Mesenchymal stem cell (in vitro differentiated cells and primary cell): ENCODE measurements at regions not wholly inside any gene's neighbourhood (a gene's known extent, or its start where the extent isn't known, plus 50 kb on each side); places are given as distances from the start of the nearest gene placed in this dataset.
"Not testable (repeated sequence)": the region's sequence is repeated elsewhere in the genome, so short reads cannot be mapped to it uniquely, and the experiment has no call there.

Source experiments
- DNase-seq: peaks from one replicate; pipeline ENCODE4 v3.0.0-alpha.2; 2013
- H2AFZ ChIP-seq: one replicate; pipeline ENCODE4 v1.6.1; 2013; ENCODE audit warnings: low read depth, mild to moderate bottlenecking, control low read depth, inconsistent platforms, low read length, moderate library complexity
- H2AK5ac ChIP-seq: 2 replicates; pipeline ENCODE4 v1.6.1; 2013; ENCODE audit warnings: low read length, moderate library complexity, mild to moderate bottlenecking, inconsistent platforms; ENCODE audit not compliant: severe bottlenecking
- H2BK120ac ChIP-seq: one replicate; pipeline ENCODE4 v1.6.1; 2013; ENCODE audit warnings: low read depth, mild to moderate bottlenecking, inconsistent platforms, low read length, moderate library complexity
- H2BK12ac ChIP-seq, 2 experiments: one replicate each; pipeline ENCODE4 v1.6.1; 2013; ENCODE audit warnings: inconsistent platforms in 2 of 2, low read length in 2 of 2, mild to moderate bottlenecking in 2 of 2, moderate library complexity in 2 of 2, control low read depth in 1 of 2
- H2BK15ac ChIP-seq: one replicate; pipeline ENCODE4 v1.6.1; 2013; ENCODE audit warnings: mild to moderate bottlenecking, low read depth, inconsistent platforms; ENCODE audit not compliant: poor library complexity, severe bottlenecking
- H2BK5ac ChIP-seq: 2 replicates; pipeline ENCODE4 v1.6.1; 2013; ENCODE audit warnings: low read depth, mild to moderate bottlenecking, low read length, control low read depth, inconsistent platforms; ENCODE audit not compliant: poor library complexity, severe bottlenecking
- H3K14ac ChIP-seq, 2 experiments: one replicate each; pipeline ENCODE4 v1.6.1; 2013; ENCODE audit warnings: inconsistent platforms in 2 of 2, low read length in 2 of 2, control low read depth in 1 of 2, mild to moderate bottlenecking in 1 of 2, moderate library complexity in 1 of 2
- H3K18ac ChIP-seq, 2 experiments: one replicate each; pipeline ENCODE4 v1.6.1; 2013; ENCODE audit warnings: inconsistent platforms in 2 of 2, low read length in 2 of 2, control low read depth in 1 of 2, low read depth in 1 of 2, mild to moderate bottlenecking in 1 of 2
- H3K23ac ChIP-seq, 2 experiments: one replicate each; pipeline ENCODE4 v1.6.1; 2013; ENCODE audit warnings: inconsistent platforms in 2 of 2, low read length in 2 of 2, mild to moderate bottlenecking in 2 of 2, moderate library complexity in 2 of 2, control low read depth in 1 of 2
- H3K27ac ChIP-seq: 2 replicates; pipeline ENCODE4 v1.5.1; 2013; ENCODE audit warnings: mild to moderate bottlenecking, moderate library complexity, low read length, control low read depth, inconsistent platforms; ENCODE audit not compliant: poor library complexity, severe bottlenecking
- H3K27me3 ChIP-seq, 2 experiments: 2 replicates each; pipeline versions ENCODE4 v1.6.1 to v1.7.0; 2013; ENCODE audit warnings: low read length in 2 of 2, mild to moderate bottlenecking in 2 of 2, moderate library complexity in 2 of 2, control low read depth in 1 of 2, inconsistent platforms in 1 of 2; ENCODE audit not compliant: control insufficient read depth in 1 of 2, insufficient read depth in 1 of 2
- H3K36me3 ChIP-seq, 2 experiments: 2 replicates each; pipeline versions ENCODE4 v1.6.1 to v1.7.0; 2013; ENCODE audit warnings: low read length in 2 of 2, control low read depth in 1 of 2, inconsistent platforms in 1 of 2, low read depth in 1 of 2, mild to moderate bottlenecking in 1 of 2; ENCODE audit not compliant: insufficient read depth in 2 of 2, control insufficient read depth in 1 of 2
- H3K4ac ChIP-seq, 2 experiments: one replicate each; pipeline ENCODE4 v1.6.1; 2013; ENCODE audit warnings: inconsistent platforms in 2 of 2, low read length in 2 of 2, mild to moderate bottlenecking in 2 of 2, moderate library complexity in 2 of 2, control low read depth in 1 of 2, low read depth in 1 of 2
- H3K4me1 ChIP-seq: 2 replicates; pipeline ENCODE4 v1.6.1; 2013; ENCODE audit warnings: low read depth, low read length, control low read depth; ENCODE audit not compliant: control insufficient read depth, insufficient read depth
- H3K4me2 ChIP-seq: 2 replicates; pipeline ENCODE4 v1.6.1; 2013; ENCODE audit warnings: low read length, mild to moderate bottlenecking, inconsistent platforms; ENCODE audit not compliant: poor library complexity, severe bottlenecking
- H3K4me3 ChIP-seq, 2 experiments: 2 replicates each; pipeline versions ENCODE4 v1.5.1 to v1.7.0; 2013; ENCODE audit warnings: low read length in 2 of 2, mild to moderate bottlenecking in 2 of 2, control low read depth in 1 of 2, low read depth in 1 of 2; ENCODE audit not compliant: insufficient read depth in 1 of 2
- H3K79me1 ChIP-seq: replicated peaks from 2 replicates; pipeline ENCODE4 v1.6.1; 2013; ENCODE audit warnings: mild to moderate bottlenecking, control low read depth, low read length, inconsistent platforms; ENCODE audit not compliant: poor library complexity, severe bottlenecking
- H3K9ac ChIP-seq: 2 replicates; pipeline ENCODE4 v1.7.0; 2013; ENCODE audit warnings: mild to moderate bottlenecking, low read length, moderate library complexity
- H3K9me3 ChIP-seq: 2 replicates; pipeline ENCODE4 v1.7.0; 2013; ENCODE audit warnings: mild to moderate bottlenecking, low read length; ENCODE audit not compliant: control insufficient read depth
- H4K8ac ChIP-seq: one replicate; pipeline ENCODE4 v1.6.1; 2013; ENCODE audit warnings: inconsistent platforms, mild to moderate bottlenecking, low read length, moderate library complexity
- H4K91ac ChIP-seq: one replicate; pipeline ENCODE4 v1.6.1; 2013; ENCODE audit warnings: mild to moderate bottlenecking, low read length, inconsistent platforms
- WGBS: methylation state at CpG from one replicate; pipeline ENCODE4 v1.1.7; 2013; ENCODE audit warnings: mixed read lengths; 5-methylcytosine and 5-hydroxymethylcytosine counted together

DNA sequence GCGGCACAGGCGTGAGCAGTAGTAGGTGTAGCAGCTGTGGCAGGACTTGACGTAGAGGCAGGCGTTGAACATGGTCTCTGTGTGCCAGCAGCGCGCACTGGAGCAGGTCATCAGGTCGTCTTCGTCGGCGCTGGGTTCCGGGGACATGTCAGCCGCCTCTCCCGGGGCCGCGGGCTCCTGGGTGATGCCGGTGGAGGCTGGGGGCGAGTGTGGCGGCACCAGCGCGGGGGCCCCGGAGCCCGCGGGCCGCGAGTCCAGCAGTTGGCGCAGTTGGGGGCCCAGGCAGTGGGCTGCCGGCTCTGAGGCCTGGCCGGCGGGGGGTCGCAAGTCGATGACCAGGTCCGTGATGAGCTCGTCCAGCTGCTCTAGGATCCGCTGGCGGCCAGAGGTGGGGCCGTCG, 249.9 kb downstream of the ANKRD30B start:
- H3K79me1 ChIP-seq, H3K27ac ChIP-seq, DNase-seq, H3K36me3 ChIP-seq, H4K8ac ChIP-seq, H3K4me1 ChIP-seq, H2BK12ac ChIP-seq, H3K4me3 ChIP-seq, H2BK120ac ChIP-seq, H2BK15ac ChIP-seq, H3K4me2 ChIP-seq, H2AK5ac ChIP-seq, H3K14ac ChIP-seq, H4K91ac ChIP-seq, H3K18ac ChIP-seq, H3K9me3 ChIP-seq, H3K4ac ChIP-seq, H3K27me3 ChIP-seq, H2AFZ ChIP-seq, H3K23ac ChIP-seq, H3K9ac ChIP-seq, H2BK5ac ChIP-seq: not testable (repeated sequence)
- WGBS, result 95% methylated on average over 33 of the region's 37 CpGs

DNA sequence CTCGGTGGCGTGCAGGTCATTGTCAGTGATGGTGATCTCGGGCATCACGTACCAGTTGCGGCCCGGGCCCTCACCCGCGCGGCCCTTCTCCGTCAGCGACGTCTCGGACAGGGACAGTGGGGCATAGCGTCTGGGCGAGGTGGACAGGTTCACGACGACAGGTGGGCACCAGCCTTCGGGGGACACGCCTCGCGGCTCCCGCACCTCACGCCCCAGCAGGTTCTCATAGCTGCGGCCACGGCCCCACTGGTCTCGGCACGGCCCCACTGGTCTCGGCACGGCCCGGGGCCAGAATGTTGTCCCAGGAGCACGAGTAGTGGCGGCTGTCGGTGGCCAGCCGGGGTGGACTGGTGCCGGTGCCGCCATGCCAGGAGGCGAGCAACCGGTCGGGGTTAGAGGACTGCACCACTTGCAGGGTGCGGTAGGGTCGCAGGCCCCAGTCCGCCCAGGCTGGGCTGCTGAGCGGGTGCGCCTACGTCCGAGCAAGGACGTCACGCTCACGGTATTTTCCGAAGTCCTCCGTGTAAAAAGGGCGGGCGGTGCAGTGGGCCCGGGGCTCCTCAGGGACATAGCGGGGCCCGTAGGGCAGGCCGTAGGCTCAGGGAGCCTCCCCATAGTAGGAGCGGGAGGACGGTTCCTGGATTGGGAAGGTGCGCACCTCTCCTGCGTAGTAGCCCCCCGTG, 250.5 kb downstream of the ANKRD30B start:
- H3K27ac ChIP-seq, H3K9ac ChIP-seq, H3K36me3 ChIP-seq, H3K9me3 ChIP-seq, H3K4me2 ChIP-seq, H2AK5ac ChIP-seq, H2BK15ac ChIP-seq, DNase-seq, H3K14ac ChIP-seq, H3K4me1 ChIP-seq, H3K18ac ChIP-seq, H3K4ac ChIP-seq, H3K4me3 ChIP-seq, H2BK120ac ChIP-seq, H2BK5ac ChIP-seq, H3K27me3 ChIP-seq, H3K79me1 ChIP-seq, H4K8ac ChIP-seq, H4K91ac ChIP-seq, H3K23ac ChIP-seq, H2AFZ ChIP-seq, H2BK12ac ChIP-seq: not testable (repeated sequence)
- WGBS, result 97% methylated on average over 59 of the region's 62 CpGs

DNA sequence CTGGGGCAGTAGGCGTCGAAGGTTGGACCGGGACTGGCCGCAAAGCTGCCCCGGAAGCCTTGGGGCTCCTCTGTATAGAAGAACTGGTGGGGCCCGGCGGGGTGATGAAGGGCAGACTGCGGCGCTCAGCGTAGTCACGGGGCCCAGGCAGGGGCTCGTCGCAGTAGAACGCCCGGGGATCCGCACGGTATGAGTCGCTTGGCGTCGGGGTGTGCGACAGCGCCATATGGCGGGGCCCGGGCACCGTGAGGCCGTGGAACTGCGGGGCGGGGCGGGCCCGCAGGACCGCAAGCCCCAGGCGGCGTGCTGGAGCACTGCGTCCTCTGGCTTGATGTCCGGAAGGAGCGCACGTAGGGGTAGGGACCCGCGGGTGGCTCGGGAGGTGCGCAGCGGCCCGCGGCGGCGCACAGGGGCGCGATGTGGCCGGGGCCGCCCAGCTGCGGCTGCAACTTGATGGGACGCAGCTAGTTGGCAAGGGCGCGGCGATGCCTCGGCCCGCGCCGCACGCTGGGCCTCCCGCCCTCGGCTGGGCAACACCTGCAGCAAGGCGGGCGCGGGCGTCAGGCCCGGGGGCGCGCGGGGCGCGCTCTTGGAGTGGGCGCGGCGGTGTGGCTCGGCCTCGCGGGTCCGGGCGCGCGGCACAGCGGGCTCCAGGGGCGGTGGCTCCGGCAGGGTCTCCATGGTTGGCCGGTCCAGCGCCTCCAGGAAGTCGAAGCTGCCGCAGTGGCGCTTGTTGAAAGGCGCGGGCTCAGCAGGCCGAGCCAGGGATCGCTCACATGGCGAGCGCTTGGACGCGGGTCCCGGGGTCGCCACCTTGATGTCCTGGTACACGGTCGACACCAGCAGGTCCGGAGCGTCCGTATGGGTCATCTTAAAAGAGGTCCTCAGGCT, 251.4 kb downstream of the ANKRD30B start:
- H2BK120ac ChIP-seq, result no peak overlapping the region
- H3K14ac ChIP-seq, result no peak overlapping the region
- H3K36me3 ChIP-seq, result no peaks in the 10 kb centered on the region
- H2AK5ac ChIP-seq, result no peak overlapping the region
- DNase-seq, result no peak
- no peak overlapping the region for H3K18ac ChIP-seq
- H3K27me3 ChIP-seq, result no peaks in the 10 kb centered on the region
- no peak overlapping the region for H3K4ac ChIP-seq
- no peak overlapping the region for H2BK5ac ChIP-seq
- H4K91ac ChIP-seq, result no peak overlapping the region
- H3K4me3 ChIP-seq, result no peak overlapping the region
- H2AFZ ChIP-seq, result no peak overlapping the region
- H2BK15ac ChIP-seq, result no peak overlapping the region
- no peaks in the 10 kb centered on the region for H3K9me3 ChIP-seq
- no peaks in the 10 kb centered on the region for H3K79me1 ChIP-seq
- no peak overlapping the region for H3K9ac ChIP-seq
- H4K8ac ChIP-seq, result no peak overlapping the region
- H3K4me2 ChIP-seq, result no peak overlapping the region
- no peaks in the 10 kb centered on the region for H3K4me1 ChIP-seq
- no peak overlapping the region for H3K23ac ChIP-seq
- H3K27ac ChIP-seq, result no peak overlapping the region
- no peak overlapping the region for H2BK12ac ChIP-seq
- WGBS, result 97% methylated on average over 105 of the region's 105 CpGs
